A673 (cell line): ENCODE measurements at regions not wholly inside any gene's neighbourhood (a gene's known extent, or its start where the extent isn't known, plus 50 kb on each side); places are given as distances from the start of the nearest gene placed in this dataset.

Experiments used
- BruUV-seq: library from RNA; stranded (reverse); fragments of 400-500 nt; replicated peaks from 2 replicates; lab custom pipeline; 2021; lab: Mats Ljungman, UMichigan
- CTCF ChIA-PET: fragments of 300-600 bp; sonication (Branson Sonifier 250); formaldehyde crosslinking; loops from one replicate; lab custom pipeline; 2022; ENCODE audit warnings: antibody characterized with exemption; lab: Charles Lee
- POLR2A ChIA-PET: fragments of 300-600 bp; sonication (Branson Sonifier 250); formaldehyde crosslinking; loops from one replicate; lab custom pipeline; 2022; ENCODE audit warnings: antibody characterized with exemption; ENCODE audit not compliant: low non-redundant PET; lab: Charles Lee
- DNase-seq: peaks from one replicate; pipeline ENCODE4 v3.0.0-alpha.2; 2015; ENCODE audit warnings: low spot score
- H3K27ac ChIP-seq: fragments of 200-600 bp; sonication (generic); 2 replicates; pipeline ENCODE4 v1.5.1; 2016; ENCODE audit warnings: mixed run types, low read depth, mild to moderate bottlenecking, mixed read lengths, antibody characterized with exemption, low read length; ENCODE audit not compliant: poor library complexity, severe bottlenecking
- H3K27me3 ChIP-seq: fragments of 200-600 bp; sonication (generic); replicated peaks from 2 replicates; pipeline ENCODE4 v1.6.1; 2017; ENCODE audit warnings: mixed run types, low read depth, mild to moderate bottlenecking, mixed read lengths, antibody characterized with exemption, low read length; ENCODE audit not compliant: insufficient read depth, poor library complexity
- H3K36me3 ChIP-seq: fragments of 200-600 bp; sonication (generic); 2 replicates; pipeline ENCODE4 v1.6.1; 2016; ENCODE audit warnings: mixed run types, mild to moderate bottlenecking, mixed read lengths, antibody characterized with exemption, low read length; ENCODE audit not compliant: insufficient read depth, poor library complexity, severe bottlenecking
- H3K4me1 ChIP-seq: fragments of 200-600 bp; sonication (generic); 2 replicates; pipeline ENCODE4 v1.6.1; 2017; ENCODE audit warnings: mixed run types, mild to moderate bottlenecking, mixed read lengths, antibody characterized with exemption, low read length; ENCODE audit not compliant: insufficient read depth, poor library complexity, severe bottlenecking
- H3K4me3 ChIP-seq: fragments of 200-600 bp; sonication (generic); 2 replicates; pipeline ENCODE4 v1.5.1; 2016; ENCODE audit warnings: low read depth, mixed run types, mild to moderate bottlenecking, mixed read lengths, low read length; ENCODE audit not compliant: poor library complexity, severe bottlenecking
- H3K9me3 ChIP-seq: fragments of 200-600 bp; sonication (generic); 2 replicates; pipeline ENCODE4 v1.6.1; 2016; ENCODE audit warnings: mixed run types, low read depth, mild to moderate bottlenecking, mixed read lengths, antibody characterized with exemption, low read length; ENCODE audit not compliant: poor library complexity, severe bottlenecking
- EZH2 ChIP-seq: fragments of 200-600 bp; sonication (generic); IDR thresholded peaks from 2 replicates; pipeline ENCODE4 v1.6.1; 2017; ENCODE audit warnings: borderline replicate concordance, low read depth, mild to moderate bottlenecking, mixed read lengths, antibody characterized with exemption, low read length; ENCODE audit not compliant: poor library complexity, severe bottlenecking
- intact Hi-C: fragments of 100-400 bp; cut with micrococcal nuclease; formaldehyde crosslinking; loops from one replicate; pipeline ENCODE4 v1.10.0; 2022; ENCODE audit not compliant: unreplicated experiment
- TF ChIP-seq, protein P1 (sequence below): fragments of 300-800, 200-600 bp; sonication (generic); conservative IDR thresholded peaks from 2 replicates; pipeline ENCODE4 v1.5.1; 2017; ENCODE audit warnings: low read depth, mild to moderate bottlenecking, antibody characterized with exemption, low read length, moderate library complexity, mixed read lengths

DNA sequence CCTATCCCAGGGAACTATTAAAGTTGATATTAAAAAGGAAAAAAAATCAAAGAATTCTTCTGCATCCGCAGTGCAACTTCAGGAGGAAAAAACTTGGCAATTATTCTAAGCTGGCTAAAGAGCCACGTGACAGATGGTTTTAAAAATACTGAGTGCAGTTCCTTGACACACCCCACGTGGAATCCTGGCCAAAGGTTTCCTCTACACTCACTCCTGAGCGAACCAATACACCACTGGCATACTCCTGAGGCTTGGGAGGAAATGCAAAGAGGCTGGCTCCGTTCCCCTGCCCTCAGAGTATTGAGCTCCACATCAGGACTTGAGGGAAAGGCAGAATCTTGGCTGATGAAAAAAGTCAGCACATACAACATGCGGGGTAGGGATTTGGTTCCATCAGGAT is 133.8 kb upstream of the ATP6AP2 start:
- H3K36me3 ChIP-seq: no peaks in the 10 kb centered on the region
- DNase-seq: no peak
- H3K27ac ChIP-seq: no peak overlapping the region
- intact Hi-C loops: no loop called here
- H3K27me3 ChIP-seq: no peaks in the 10 kb centered on the region
- no TSS peak for BruUV-seq
- TF ChIP-seq, protein P1, sequence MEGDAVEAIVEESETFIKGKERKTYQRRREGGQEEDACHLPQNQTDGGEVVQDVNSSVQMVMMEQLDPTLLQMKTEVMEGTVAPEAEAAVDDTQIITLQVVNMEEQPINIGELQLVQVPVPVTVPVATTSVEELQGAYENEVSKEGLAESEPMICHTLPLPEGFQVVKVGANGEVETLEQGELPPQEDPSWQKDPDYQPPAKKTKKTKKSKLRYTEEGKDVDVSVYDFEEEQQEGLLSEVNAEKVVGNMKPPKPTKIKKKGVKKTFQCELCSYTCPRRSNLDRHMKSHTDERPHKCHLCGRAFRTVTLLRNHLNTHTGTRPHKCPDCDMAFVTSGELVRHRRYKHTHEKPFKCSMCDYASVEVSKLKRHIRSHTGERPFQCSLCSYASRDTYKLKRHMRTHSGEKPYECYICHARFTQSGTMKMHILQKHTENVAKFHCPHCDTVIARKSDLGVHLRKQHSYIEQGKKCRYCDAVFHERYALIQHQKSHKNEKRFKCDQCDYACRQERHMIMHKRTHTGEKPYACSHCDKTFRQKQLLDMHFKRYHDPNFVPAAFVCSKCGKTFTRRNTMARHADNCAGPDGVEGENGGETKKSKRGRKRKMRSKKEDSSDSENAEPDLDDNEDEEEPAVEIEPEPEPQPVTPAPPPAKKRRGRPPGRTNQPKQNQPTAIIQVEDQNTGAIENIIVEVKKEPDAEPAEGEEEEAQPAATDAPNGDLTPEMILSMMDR: no peak
- no peak for TF ChIP-seq EZH2
- no peaks in the 10 kb centered on the region for H3K4me1 ChIP-seq
- CTCF ChIA-PET: interaction anchor here (0.5 kb wide), 1 partner anchor 116 kb away, joined by 3 read pairs; no protein-coding TSS in a partner anchor
- no peaks in the 10 kb centered on the region for H3K9me3 ChIP-seq
- POLR2A ChIA-PET: no interaction called here
- no peak overlapping the region for H3K4me3 ChIP-seq

DNA sequence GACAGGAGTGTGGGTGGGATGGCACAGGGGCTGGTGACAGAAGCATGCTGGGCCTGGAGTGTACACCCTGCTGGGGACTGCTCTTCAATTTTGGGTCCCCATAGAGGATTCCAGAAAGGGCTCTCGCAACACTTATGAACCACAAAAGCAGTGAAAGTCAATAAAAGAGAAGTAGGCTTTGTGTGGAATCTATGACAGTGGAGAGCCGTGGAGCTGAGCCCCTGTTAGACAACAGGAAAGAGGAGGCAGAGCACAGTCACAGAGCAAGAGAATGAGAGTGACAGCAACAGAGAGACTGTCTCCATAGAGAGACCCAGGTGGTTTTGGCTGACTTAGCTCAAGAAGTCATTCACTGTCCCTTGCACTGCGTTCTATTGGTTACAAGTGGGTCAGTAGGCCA is 135.1 kb upstream of the ATP6AP2 start:
- Histone ChIP-seq H3K9me3 (no peaks in the 10 kb centered on the region), H3K27ac (no peak overlapping the region), H3K4me1 (no peaks in the 10 kb centered on the region), H3K36me3 (no peaks in the 10 kb centered on the region), H3K27me3 (no peaks in the 10 kb centered on the region), H3K4me3 (no peak overlapping the region)
- BruUV-seq: no TSS peak
- intact Hi-C loops: no loop called here
- POLR2A ChIA-PET: no interaction called here
- CTCF ChIA-PET: no interaction called here
- no peak for TF ChIP-seq EZH2
- TF ChIP-seq, protein P1: no peak
- no peak for DNase-seq

DNA sequence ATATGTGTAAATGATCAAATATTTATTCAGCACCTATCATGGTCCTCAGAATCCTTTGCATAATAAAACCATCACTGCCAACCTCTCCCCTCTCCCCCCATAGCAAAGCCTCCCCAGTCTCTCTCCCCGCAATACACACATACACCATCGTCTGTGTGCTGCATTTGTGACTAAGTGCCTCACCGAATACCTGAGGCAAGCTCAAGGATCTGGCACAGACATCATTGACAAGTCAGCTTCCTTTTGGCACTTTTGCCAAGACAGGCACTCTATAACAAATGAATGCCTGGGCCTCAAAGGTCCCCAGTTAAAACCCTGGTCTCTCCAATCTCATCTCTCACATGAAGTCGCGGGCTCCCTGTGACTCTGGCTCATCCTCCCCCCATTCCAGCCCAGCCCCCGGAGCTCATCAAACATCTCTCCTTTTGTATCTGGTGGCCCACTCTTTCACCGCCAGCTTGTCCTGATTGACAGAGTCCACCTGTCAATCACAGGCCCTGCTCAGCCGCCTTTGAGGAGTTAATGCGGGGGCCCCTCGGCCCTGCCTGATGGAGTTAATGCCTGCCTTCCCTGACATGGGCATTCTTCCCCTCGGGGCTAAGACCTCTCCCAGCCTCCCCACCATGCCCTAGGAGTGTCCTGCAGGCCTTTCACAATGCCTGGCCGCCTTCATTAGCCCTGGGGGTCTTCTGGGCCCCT is 135.8 kb upstream of the ATP6AP2 start:
- intact Hi-C loops: no loop called here
- POLR2A ChIA-PET: interaction anchor here (0.7 kb wide), 1 partner anchor 12 kb away, joined by 3 read pairs; no protein-coding TSS in a partner anchor

More for the DNA sequence above, 135.8 kb upstream of the ATP6AP2 start:
- no peaks in the 10 kb centered on the region for H3K27me3 ChIP-seq
- H3K4me3 ChIP-seq: no peak overlapping the region
- CTCF ChIA-PET: no interaction called here
- TF ChIP-seq, protein P1: no peak
- TF ChIP-seq EZH2: no peak
- H3K27ac ChIP-seq: no peak overlapping the region
- H3K9me3 ChIP-seq: no peaks in the 10 kb centered on the region
- no TSS peak for BruUV-seq
- no peaks in the 10 kb centered on the region for H3K4me1 ChIP-seq
- no peaks in the 10 kb centered on the region for H3K36me3 ChIP-seq
- DNase-seq: no peak
